ENCODE measurements at regions not wholly inside any gene's neighbourhood (a gene's known extent, or its start where the extent isn't known, plus 50 kb on each side); places are given as distances from the start of the nearest gene placed in this dataset.

- Histone ChIP-seq H4K20me1 (replicated peaks; ENCODE audit: control insufficient read depth, extremely low read depth, insufficient read depth, low read length) (no peaks in the 10 kb centered on the region), H3K36me3 (ENCODE audit: control insufficient read depth in 2 of 2, extremely low read depth in 1 of 2, insufficient read depth in 2 of 2, low read length in 2 of 2) (no peaks in the 10 kb centered on the region), H3K27ac (ENCODE audit: insufficient read depth, low read depth, low read length) (no peak overlapping the region), H3K27me3 (ENCODE audit: control insufficient read depth in 2 of 2, insufficient read depth in 2 of 2, low read length in 2 of 2) (peaks cover 4 to 5% of the 10 kb centered on the region in 2 experiments), H3K9me3 (replicated peaks; ENCODE audit: control insufficient read depth, insufficient read depth, low read length) (no peaks in the 10 kb centered on the region), H3K4me3 (replicated peaks in 1 of 3; ENCODE audit: insufficient read depth in 1 of 3, low read depth in 1 of 3, low read length in 3 of 3) (no peak overlapping the region), H3K79me2 (ENCODE audit: control insufficient read depth, insufficient read depth, low read length) (no peaks in the 10 kb centered on the region), H3K4me1 (ENCODE audit: control insufficient read depth, extremely low read depth, insufficient read depth, low read length) (peaks cover 1% of the 10 kb centered on the region), H3K9ac (replicated peaks; ENCODE audit: extremely low read depth, insufficient read depth, low read length) (no peak overlapping the region), H3K4me2 (ENCODE audit: insufficient read depth, low read length) (no peak overlapping the region), H2AFZ (ENCODE audit: low read depth, low read length) (no peak overlapping the region), H3K9me1 (replicated peaks; ENCODE audit: control insufficient read depth, extremely low read depth, insufficient read depth, low read length) (no peaks in the 10 kb centered on the region)
- FAIRE-seq = no peak
- no TSS peak for BruUV-seq (replicated peaks)
- DNase-seq (ENCODE audit: low read depth, low spot score) = no peak
- ChIA-PET CTCF (no interaction called here), POLR2A (no interaction called here)
- intact Hi-C loops (cut with micrococcal nuclease) = no loop called here
- TF ChIP-seq POLR2A (IDR thresholded peaks at IDR 0.05; ENCODE audit: low read depth, low read length) (no peak), JUN (IDR thresholded peaks at IDR 0.05; ENCODE audit: borderline replicate concordance, insufficient read depth, insufficient read length, low read depth) (no peak), EZH2 (IDR thresholded peaks at IDR 0.05; ENCODE audit: borderline replicate concordance, low read depth, low read length, severe bottlenecking) (no peak), FOS (IDR thresholded peaks at IDR 0.05; ENCODE audit: borderline replicate concordance, insufficient read depth, low read length) (no peak)
- TF ChIP-seq, protein P1, sequence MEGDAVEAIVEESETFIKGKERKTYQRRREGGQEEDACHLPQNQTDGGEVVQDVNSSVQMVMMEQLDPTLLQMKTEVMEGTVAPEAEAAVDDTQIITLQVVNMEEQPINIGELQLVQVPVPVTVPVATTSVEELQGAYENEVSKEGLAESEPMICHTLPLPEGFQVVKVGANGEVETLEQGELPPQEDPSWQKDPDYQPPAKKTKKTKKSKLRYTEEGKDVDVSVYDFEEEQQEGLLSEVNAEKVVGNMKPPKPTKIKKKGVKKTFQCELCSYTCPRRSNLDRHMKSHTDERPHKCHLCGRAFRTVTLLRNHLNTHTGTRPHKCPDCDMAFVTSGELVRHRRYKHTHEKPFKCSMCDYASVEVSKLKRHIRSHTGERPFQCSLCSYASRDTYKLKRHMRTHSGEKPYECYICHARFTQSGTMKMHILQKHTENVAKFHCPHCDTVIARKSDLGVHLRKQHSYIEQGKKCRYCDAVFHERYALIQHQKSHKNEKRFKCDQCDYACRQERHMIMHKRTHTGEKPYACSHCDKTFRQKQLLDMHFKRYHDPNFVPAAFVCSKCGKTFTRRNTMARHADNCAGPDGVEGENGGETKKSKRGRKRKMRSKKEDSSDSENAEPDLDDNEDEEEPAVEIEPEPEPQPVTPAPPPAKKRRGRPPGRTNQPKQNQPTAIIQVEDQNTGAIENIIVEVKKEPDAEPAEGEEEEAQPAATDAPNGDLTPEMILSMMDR (IDR thresholded peaks at IDR 0.05; ENCODE audit: extremely low read depth in 1 of 2, insufficient read depth in 1 of 2, low read depth in 1 of 2, low read length in 2 of 2) = no peak
- TF ChIP-seq, protein P2, sequence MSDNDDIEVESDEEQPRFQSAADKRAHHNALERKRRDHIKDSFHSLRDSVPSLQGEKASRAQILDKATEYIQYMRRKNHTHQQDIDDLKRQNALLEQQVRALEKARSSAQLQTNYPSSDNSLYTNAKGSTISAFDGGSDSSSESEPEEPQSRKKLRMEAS (IDR thresholded peaks at IDR 0.05; ENCODE audit: insufficient read depth, insufficient read length) = no peak
- dilution Hi-C loops (cut with MboI; ENCODE audit: extremely low pct_ligation_motif_present, low sequenced_read_pairs) = no loop called here
Measured at GRCh38 chr9:20037699-20038098, 248.9 kb upstream of the SLC24A2 start.

DNA sequence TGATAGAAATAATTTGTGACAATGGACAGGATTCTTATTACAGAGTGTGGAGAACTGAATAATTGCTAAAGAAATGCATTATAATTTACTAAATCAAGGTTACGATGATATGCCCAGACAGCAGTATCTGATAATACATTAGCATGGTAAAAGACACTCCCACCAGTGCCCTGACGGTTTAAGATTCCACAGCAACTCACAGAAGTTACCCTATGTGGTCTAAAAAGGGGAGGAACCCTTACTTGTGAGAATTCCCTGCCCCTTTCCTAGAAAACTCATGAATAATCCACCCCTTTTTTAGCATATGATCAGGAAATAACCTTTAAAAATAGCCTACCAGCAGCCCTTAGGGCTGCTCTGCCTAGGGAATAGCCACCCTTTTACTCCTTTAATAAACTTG lies 244.7 kb upstream of the SLC24A2 start:
- no peak overlapping the region for H3K27ac ChIP-seq (ENCODE audit: insufficient read depth, low read depth, low read length)
- no peaks in the 10 kb centered on the region for H4K20me1 ChIP-seq (replicated peaks; ENCODE audit: control insufficient read depth, extremely low read depth, insufficient read depth, low read length)
- H3K36me3 ChIP-seq (ENCODE audit: control insufficient read depth in 2 of 2, extremely low read depth in 1 of 2, insufficient read depth in 2 of 2, low read length in 2 of 2) = no peaks in the 10 kb centered on the region
- peaks cover 15% of the 10 kb centered on the region for H3K4me1 ChIP-seq (ENCODE audit: control insufficient read depth, extremely low read depth, insufficient read depth, low read length)
- H3K27me3 ChIP-seq (ENCODE audit: control insufficient read depth in 2 of 2, insufficient read depth in 2 of 2, low read length in 2 of 2) = no peaks in the 10 kb centered on the region
- peak; percentile 50 for FAIRE-seq
- dilution Hi-C loops (cut with MboI; ENCODE audit: extremely low pct_ligation_motif_present, low sequenced_read_pairs) (no loop called here), intact Hi-C loops (cut with micrococcal nuclease) (no loop called here)
- no peaks in the 10 kb centered on the region for H3K9me3 ChIP-seq (replicated peaks; ENCODE audit: control insufficient read depth, insufficient read depth, low read length)
- no peak for DNase-seq (ENCODE audit: low read depth, low spot score)
- TF ChIP-seq, protein P2 (IDR thresholded peaks at IDR 0.05; ENCODE audit: insufficient read depth, insufficient read length) = no peak
- no peak for TF ChIP-seq POLR2AphosphoS5 (IDR thresholded peaks at IDR 0.05; ENCODE audit: insufficient read depth, low read depth, low read length)
- TF ChIP-seq FOS (IDR thresholded peaks at IDR 0.05; ENCODE audit: borderline replicate concordance, insufficient read depth, low read length) = no peak
- TF ChIP-seq JUN (IDR thresholded peaks at IDR 0.05; ENCODE audit: borderline replicate concordance, insufficient read depth, insufficient read length, low read depth) = no peak
- TF ChIP-seq, protein P1 (IDR thresholded peaks at IDR 0.05; ENCODE audit: extremely low read depth in 1 of 2, insufficient read depth in 1 of 2, low read depth in 1 of 2, low read length in 2 of 2) = no peak
- no peak for TF ChIP-seq MYC (IDR thresholded peaks at IDR 0.05; ENCODE audit: low read depth, low read length)
- TF ChIP-seq GATA2 (IDR thresholded peaks at IDR 0.05; ENCODE audit: insufficient read depth, insufficient read length, low read depth, low read length) = no peak
- H2AFZ ChIP-seq (ENCODE audit: low read depth, low read length) = no peak overlapping the region
- no TSS peak for BruUV-seq (replicated peaks)
- H3K9ac ChIP-seq (replicated peaks; ENCODE audit: extremely low read depth, insufficient read depth, low read length) = no peak overlapping the region
- H3K9me1 ChIP-seq (replicated peaks; ENCODE audit: control insufficient read depth, extremely low read depth, insufficient read depth, low read length) = no peaks in the 10 kb centered on the region
- ChIA-PET CTCF (no interaction called here), POLR2A (no interaction called here)
- H3K79me2 ChIP-seq (ENCODE audit: control insufficient read depth, insufficient read depth, low read length) = no peaks in the 10 kb centered on the region
- no peak overlapping the region for H3K4me3 ChIP-seq (replicated peaks in 1 of 3; ENCODE audit: insufficient read depth in 1 of 3, low read depth in 1 of 3, low read length in 3 of 3)
- no peak overlapping the region for H3K4me2 ChIP-seq (ENCODE audit: insufficient read depth, low read length)

Measured in endothelial cell of umbilical vein (primary cell).